Esophagus muscularis mucosa (tissue), 3 donors: ENCODE measurements at regions not wholly inside any gene's neighbourhood (a gene's known extent, or its start where the extent isn't known, plus 50 kb on each side); places are given as distances from the start of the nearest gene placed in this dataset.

Experiments
- CTCF ChIP-seq, 3 experiments: fragments of 200-600 bp in 2 of 3; fragments of 450-650 bp in 1 of 3; sonication (generic) in 2 of 3; IDR thresholded peaks; one replicate each; pipeline ENCODE4 v1.5.1; 2017 to 2019; ENCODE audit warnings: antibody characterized with exemption in 3 of 3, mild to moderate bottlenecking in 2 of 3, moderate library complexity in 1 of 3
- POLR2AphosphoS5 ChIP-seq, 2 donors: sonication (generic); formaldehyde crosslinking; IDR thresholded peaks; one replicate each; pipeline ENCODE4 v1.6.1; 2017; ENCODE audit warnings: antibody characterized with exemption in 2 of 2

DNA sequence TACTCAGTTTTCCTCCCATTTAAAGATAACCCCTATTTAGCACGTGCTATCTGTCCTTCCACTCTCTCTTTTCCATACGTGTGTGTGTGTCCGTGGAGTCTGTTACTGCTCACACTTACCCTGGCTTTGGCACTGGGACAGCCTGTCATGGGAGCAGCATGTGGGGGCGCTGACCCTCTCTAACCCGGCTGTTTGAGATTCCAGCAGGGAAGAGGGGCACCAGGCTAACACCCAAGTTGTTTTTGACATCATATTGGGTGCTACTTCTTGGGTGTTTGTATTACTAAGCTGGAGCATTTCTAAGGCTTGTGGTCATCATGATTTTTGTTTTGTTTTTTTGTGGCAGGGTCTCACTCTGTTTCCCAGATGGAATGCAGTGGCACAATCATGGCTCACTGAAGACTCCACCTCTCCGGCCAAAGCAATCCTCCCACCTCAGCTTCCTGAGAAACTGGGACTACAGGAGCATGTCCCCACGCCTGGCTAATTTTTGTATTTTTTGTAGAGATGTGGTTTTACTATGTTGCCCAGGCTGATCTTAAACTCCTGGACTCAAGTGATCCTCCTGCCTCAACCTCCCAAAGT is 56.9 kb upstream of the SIMC1 start:
- TF ChIP-seq CTCF (IDR thresholded peaks at IDR 0.05), result no peak
- no peak for TF ChIP-seq POLR2AphosphoS5 (IDR thresholded peaks at IDR 0.05)
